Stomach (tissue), 8 donors: ENCODE measurements at regions not wholly inside any gene's neighbourhood (a gene's known extent, or its start where the extent isn't known, plus 50 kb on each side); places are given as distances from the start of the nearest gene placed in this dataset.

ENCODE experiments used
- DNase-seq, 2 donors: peaks; one replicate each; pipeline versions ENCODE4 v3.0.0 to v3.0.0-alpha.2; 2013 to 2019
- H3K27ac ChIP-seq, 5 donors: fragments of 200-600 bp in 4 of 5; sonication (generic) in 4 of 5; one replicate each; pipeline ENCODE4 v1.5.1; 2013 to 2019; ENCODE audit warnings: mild to moderate bottlenecking in 1 of 5, moderate library complexity in 1 of 5
- H3K27me3 ChIP-seq, 3 donors: fragments of 200-600 bp; sonication (generic); one replicate each; pipeline ENCODE4 v1.5.1; 2017 to 2019; ENCODE audit warnings: mixed run types in 1 of 3
- H3K36me3 ChIP-seq, 4 donors: fragments of 200-600 bp; sonication (generic); 1 replicate in 3 of 4; 2 replicates in 1 of 4; pipeline ENCODE4 v1.5.1; 2016 to 2019
- H3K4me1 ChIP-seq, 4 donors: fragments of 200-600 bp; sonication (generic); one replicate each; pipeline ENCODE4 v1.5.1; 2016 to 2019
- H3K4me3 ChIP-seq, 4 donors: fragments of 200-600 bp; sonication (generic) in 3 of 4; one replicate each; pipeline ENCODE4 v1.5.1; 2016 to 2019; ENCODE audit warnings: mild to moderate bottlenecking in 1 of 4
- H3K9me3 ChIP-seq, 4 donors: fragments of 200-600 bp; sonication (generic); one replicate each; pipeline ENCODE4 v1.5.1; 2016 to 2019
- CTCF ChIP-seq, 7 experiments: fragments of 450-650 bp in 4 of 7; fragments of 200-600 bp in 3 of 7; sonication (generic) in 3 of 7; IDR thresholded peaks; one replicate each; pipeline ENCODE4 v1.5.1; 2016 to 2019; ENCODE audit warnings: antibody characterized with exemption in 7 of 7, control low read depth in 2 of 7, mild to moderate bottlenecking in 1 of 7
- EP300 ChIP-seq: sonication (generic); formaldehyde crosslinking; IDR thresholded peaks from one replicate; pipeline ENCODE4 v1.6.1; 2017; ENCODE audit warnings: antibody characterized with exemption
- POLR2A ChIP-seq, 4 donors: fragments of 450-650 bp; IDR thresholded peaks; one replicate each; pipeline ENCODE4 v1.6.1; 2016; ENCODE audit warnings: antibody characterized with exemption in 4 of 4, control low read depth in 2 of 4, mild to moderate bottlenecking in 1 of 4, moderate library complexity in 1 of 4
- POLR2AphosphoS5 ChIP-seq, 3 donors: sonication (generic); formaldehyde crosslinking; IDR thresholded peaks; one replicate each; pipeline ENCODE4 v1.6.1; 2016; ENCODE audit warnings: antibody characterized with exemption in 3 of 3
- WGBS, 5 donors: extraction: QIAGEN DNeasy Blood & Tissue Kit in 3 of 5; methylation state at CpG; one replicate each; pipeline versions ENCODE4 v1.1.5 to v1.1.7; 2013 to 2018; 5-methylcytosine and 5-hydroxymethylcytosine counted together
- intact Hi-C: fragments of 100-400 bp; cut with DNase I; formaldehyde crosslinking; loops from one replicate; pipeline ENCODE4 v1.15.1; 2023; ENCODE audit warnings: low total_unique reads
- donor health status: healthy with polysubstance abuse.
- donor health status: Bipolar disorder and iron deficiency.
- donor health status: healthy.

GRCh38 chr3:81841540-81841939, 80.1 kb upstream of the GBE1 start:
- intact Hi-C loops = no loop called here
- H3K27ac ChIP-seq = no peak overlapping the region
- WGBS, 5 donors = 37 to 50% (median 41%) methylated on average over 2 of the region's 2 CpGs
- H3K9me3 ChIP-seq = no peaks in the 10 kb centered on the region
- no peak for DNase-seq
- H3K4me3 ChIP-seq = no peak overlapping the region
- H3K4me1 ChIP-seq = no peaks in the 10 kb centered on the region
- no peak for TF ChIP-seq POLR2AphosphoS5 (IDR thresholded peaks at IDR 0.05)
- TF ChIP-seq EP300 = no peak
- no peak for TF ChIP-seq CTCF (IDR thresholded peaks at IDR 0.05)
- TF ChIP-seq POLR2A (IDR thresholded peaks at IDR 0.05) = no peak
- H3K27me3 ChIP-seq = no peaks in the 10 kb centered on the region
- H3K36me3 ChIP-seq = no peaks in the 10 kb centered on the region

- intact Hi-C loops = no loop called here
Measured at GRCh38 chr3:81839504-81840094, 78.2 kb upstream of the GBE1 start.

GRCh38 chr3:81838457-81838856, 77.0 kb upstream of the GBE1 start:
- no peak for DNase-seq
- H3K27me3 ChIP-seq = no peaks in the 10 kb centered on the region
- no peaks in the 10 kb centered on the region for H3K36me3 ChIP-seq
- no peaks in the 10 kb centered on the region for H3K9me3 ChIP-seq
- WGBS, 5 donors = 50 to 64% (median 61%) methylated on average over 1 of the region's 1 CpG
- TF ChIP-seq CTCF (IDR thresholded peaks at IDR 0.05) (no peak), POLR2AphosphoS5 (IDR thresholded peaks at IDR 0.05) (no peak), POLR2A (IDR thresholded peaks at IDR 0.05) (no peak), EP300 (no peak)
- no peak overlapping the region for H3K4me3 ChIP-seq
- intact Hi-C loops = no loop called here
- no peak overlapping the region for H3K27ac ChIP-seq
- H3K4me1 ChIP-seq = no peaks in the 10 kb centered on the region

More at GRCh38 chr3:81839504-81840094, 78.2 kb upstream of the GBE1 start:
- DNase-seq = no peak
- no peaks in the 10 kb centered on the region for H3K27me3 ChIP-seq
- H3K9me3 ChIP-seq = no peaks in the 10 kb centered on the region
- no peak overlapping the region for H3K4me3 ChIP-seq
- H3K36me3 ChIP-seq = no peaks in the 10 kb centered on the region
- H3K4me1 ChIP-seq = no peaks in the 10 kb centered on the region
- TF ChIP-seq CTCF (IDR thresholded peaks at IDR 0.05) (no peak), POLR2AphosphoS5 (IDR thresholded peaks at IDR 0.05) (no peak), EP300 (no peak), POLR2A (IDR thresholded peaks at IDR 0.05) (no peak)
- 69 to 80% (median 77%) methylated on average over 4 of the region's 4 CpGs for WGBS, 5 donors
- H3K27ac ChIP-seq = no peak overlapping the region

- intact Hi-C loops = no loop called here
- no peak overlapping the region for H3K4me3 ChIP-seq
- H3K36me3 ChIP-seq = no peaks in the 10 kb centered on the region
- no peaks in the 10 kb centered on the region for H3K4me1 ChIP-seq
- DNase-seq = no peak
- 79 to 92% (median 90%) methylated on average over 6 of the region's 6 CpGs for WGBS, 5 donors
- no peak overlapping the region for H3K27ac ChIP-seq
- TF ChIP-seq CTCF (IDR thresholded peaks at IDR 0.05) = no peak
- no peak for TF ChIP-seq POLR2A (IDR thresholded peaks at IDR 0.05)
- TF ChIP-seq POLR2AphosphoS5 (IDR thresholded peaks at IDR 0.05) = no peak
- no peak for TF ChIP-seq EP300
- no peaks in the 10 kb centered on the region for H3K9me3 ChIP-seq
- no peaks in the 10 kb centered on the region for H3K27me3 ChIP-seq
Measured at GRCh38 chr3:81837071-81837593, 75.7 kb upstream of the GBE1 start.
